ENCODE measurements at regions not wholly inside any gene's neighbourhood (a gene's known extent, or its start where the extent isn't known, plus 50 kb on each side); places are given as distances from the start of the nearest gene placed in this dataset.

GRCh38 chr9:82353631-82354278 lies 365.2 kb downstream of the SPATA31D1 start:
- DNase-seq (ENCODE audit: low read depth): peak; percentile 66
- TF ChIP-seq CTCF (IDR thresholded peaks at IDR 0.05; ENCODE audit: insufficient read depth, low read depth, low read length, missing control alignments): no peak
- no peak overlapping the region for H3K4me3 ChIP-seq (ENCODE audit: low read length)

GRCh38 chr9:82354279-82354659 lies 365.7 kb downstream of the SPATA31D1 start:
- TF ChIP-seq CTCF (IDR thresholded peaks at IDR 0.05; ENCODE audit: insufficient read depth, low read depth, low read length, missing control alignments): no peak
- H3K4me3 ChIP-seq (ENCODE audit: low read length): no peak overlapping the region
- DNase-seq (ENCODE audit: low read depth): peak; percentile 97

- no peak for TF ChIP-seq CTCF (IDR thresholded peaks at IDR 0.05; ENCODE audit: insufficient read depth, low read depth, low read length, missing control alignments)
- no peak overlapping the region for H3K4me3 ChIP-seq (ENCODE audit: low read length)
Measured at GRCh38 chr9:82356131-82356530, 367.6 kb downstream of the SPATA31D1 start.

GRCh38 chr9:82356871-82357270 lies 368.3 kb downstream of the SPATA31D1 start:
- no peak overlapping the region for H3K4me3 ChIP-seq (ENCODE audit: low read length)
- DNase-seq (ENCODE audit: low read depth): no peak
- no peak for TF ChIP-seq CTCF (IDR thresholded peaks at IDR 0.05; ENCODE audit: insufficient read depth, low read depth, low read length, missing control alignments)

More at GRCh38 chr9:82356131-82356530, 367.6 kb downstream of the SPATA31D1 start:
- DNase-seq (ENCODE audit: low read depth): no peak

GRCh38 chr9:82363198-82363597 lies 374.6 kb downstream of the SPATA31D1 start:
- DNase-seq (ENCODE audit: low read depth): no peak
- H3K4me3 ChIP-seq (ENCODE audit: low read length): no peak overlapping the region
- no peak for TF ChIP-seq CTCF (IDR thresholded peaks at IDR 0.05; ENCODE audit: insufficient read depth, low read depth, low read length, missing control alignments)

- no peak for DNase-seq (ENCODE audit: low read depth)
- TF ChIP-seq CTCF (IDR thresholded peaks at IDR 0.05; ENCODE audit: insufficient read depth, low read depth, low read length, missing control alignments): no peak
- H3K4me3 ChIP-seq (ENCODE audit: low read length): no peak overlapping the region
Measured at GRCh38 chr9:82363682-82364081, 375.1 kb downstream of the SPATA31D1 start.

GRCh38 chr9:82367016-82367415 lies 378.4 kb downstream of the SPATA31D1 start:
- no peak for TF ChIP-seq CTCF (IDR thresholded peaks at IDR 0.05; ENCODE audit: insufficient read depth, low read depth, low read length, missing control alignments)
- no peak overlapping the region for H3K4me3 ChIP-seq (ENCODE audit: low read length)
- DNase-seq (ENCODE audit: low read depth): no peak

Data from epithelial cell of esophagus (primary cell).